OCI-LY3 (cell line): ENCODE measurements at regions not wholly inside any gene's neighbourhood (a gene's known extent, or its start where the extent isn't known, plus 50 kb on each side); places are given as distances from the start of the nearest gene placed in this dataset.

Source experiments
- H2AFZ ChIP-seq: fragments of 200-600, 300-600 bp; shearing (Covaris generic); 2 replicates; pipeline ENCODE4 v1.6.0; 2014; ENCODE audit warnings: antibody characterized with exemption, low read depth, low read length
- H3K27ac ChIP-seq: fragments of 200-600, 300-600 bp; sonication (generic); 2 replicates; pipeline ENCODE4 v1.5.1; 2014; ENCODE audit warnings: mild to moderate bottlenecking, low read length, moderate library complexity, mixed read lengths
- H3K27me3 ChIP-seq: fragments of 200-600, 300-600 bp; sonication (generic); 2 replicates; pipeline ENCODE4 v1.6.1; 2014; ENCODE audit warnings: low read depth, low read length, mixed read lengths
- H3K36me3 ChIP-seq: fragments of 200-600, 300-600 bp; sonication (generic); replicated peaks from 2 replicates; pipeline ENCODE3; 2014; ENCODE audit warnings: low read depth, low read length, mixed read lengths
- H3K4me1 ChIP-seq: fragments of 300-600, 200-600 bp; sonication (generic); 2 replicates; pipeline ENCODE4 v1.6.1; 2014; ENCODE audit warnings: low read length, mixed read lengths
- H3K4me2 ChIP-seq: fragments of 200-600, 300-600 bp; sonication (generic); 2 replicates; pipeline ENCODE4 v1.6.1; 2014; ENCODE audit warnings: low read length, mixed read lengths
- H3K4me3 ChIP-seq: fragments of 300-600, 200-600 bp; sonication (generic); 2 replicates; pipeline ENCODE4 v1.5.1; 2014; ENCODE audit warnings: antibody characterized with exemption, mild to moderate bottlenecking, low read length, moderate library complexity
- H3K79me2 ChIP-seq: fragments of 300-600, 200-600 bp; shearing (Covaris generic); 2 replicates; pipeline ENCODE4 v1.6.1; 2014; ENCODE audit warnings: mild to moderate bottlenecking, low read length, mixed read lengths
- H3K9ac ChIP-seq: fragments of 300-600, 200-600 bp; shearing (Covaris generic); 2 replicates; pipeline ENCODE4 v1.6.0; 2014; ENCODE audit warnings: mild to moderate bottlenecking, low read length, moderate library complexity
- H3K9me3 ChIP-seq: fragments of 200-600, 300-600 bp; shearing (Covaris generic); 2 replicates; pipeline ENCODE4 v1.6.1; 2014; ENCODE audit warnings: low read length, mixed read lengths; ENCODE audit not compliant: insufficient read depth
- H4K20me1 ChIP-seq: fragments of 200-600, 300-600 bp; sonication (generic); 2 replicates; pipeline ENCODE4 v1.6.1; 2016; ENCODE audit warnings: low read length, mixed read lengths; ENCODE audit not compliant: insufficient read depth
- CTCF ChIP-seq: fragments of 200-600, 300-600 bp; sonication (generic); IDR thresholded peaks from 2 replicates; pipeline ENCODE4 v1.5.1; 2014; ENCODE audit warnings: antibody characterized with exemption, low read length, low read depth
- EZH2phosphoT487 ChIP-seq: fragments of 200-600 bp; shearing (Covaris generic); IDR thresholded peaks from 2 replicates; pipeline ENCODE4 v1.6.1; 2018; ENCODE audit warnings: antibody characterized with exemption, mixed run types, low read depth

DNA sequence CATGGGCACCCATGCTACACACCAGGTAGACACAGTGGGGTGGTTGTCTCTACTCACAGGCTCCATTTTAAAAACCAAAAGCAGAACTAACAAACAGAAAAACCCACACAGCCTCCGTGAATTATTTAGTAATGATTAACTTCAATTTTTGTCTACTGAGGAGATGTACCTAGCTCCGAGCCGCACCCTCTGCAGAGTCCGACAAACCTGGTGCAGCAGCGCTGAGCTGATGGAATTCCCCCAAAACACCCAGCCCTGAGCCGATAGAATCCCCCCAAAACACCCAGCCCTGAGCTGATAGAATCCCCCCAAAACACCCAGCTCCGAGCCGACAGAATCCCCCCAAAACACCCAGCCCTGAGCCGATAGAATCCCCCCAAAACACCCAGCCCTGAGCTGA is 927.0 kb downstream of the BRD1 start:
- no peaks in the 10 kb centered on the region for H3K4me1 ChIP-seq
- H2AFZ ChIP-seq: no peak overlapping the region
- no peaks in the 10 kb centered on the region for H3K79me2 ChIP-seq
- H3K36me3 ChIP-seq: no peaks in the 10 kb centered on the region
- no peak overlapping the region for H3K4me3 ChIP-seq
- H3K4me2 ChIP-seq: no peak overlapping the region
- H4K20me1 ChIP-seq: no peaks in the 10 kb centered on the region
- TF ChIP-seq EZH2phosphoT487 (no peak), CTCF (no peak)
- H3K9ac ChIP-seq: no peak overlapping the region
- no peak overlapping the region for H3K27ac ChIP-seq
- no peaks in the 10 kb centered on the region for H3K27me3 ChIP-seq
- no peaks in the 10 kb centered on the region for H3K9me3 ChIP-seq

DNA sequence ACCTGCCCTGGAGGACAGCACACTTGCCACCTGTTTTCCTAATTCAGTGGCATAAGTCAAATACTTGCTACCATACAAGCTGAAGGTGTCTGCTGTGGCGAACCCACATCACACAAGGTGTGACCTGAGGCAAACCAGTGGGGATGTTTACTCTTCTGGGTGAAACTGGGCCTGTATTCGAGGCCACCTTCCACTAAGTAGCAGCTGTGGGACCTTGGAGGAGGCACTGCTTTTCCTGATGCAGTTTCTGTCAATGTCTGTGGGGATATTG is 927.4 kb downstream of the BRD1 start:
- H3K27ac ChIP-seq: no peak overlapping the region
- H2AFZ ChIP-seq: no peak overlapping the region
- H3K36me3 ChIP-seq: no peaks in the 10 kb centered on the region
- TF ChIP-seq EZH2phosphoT487 (no peak), CTCF (no peak)
- no peak overlapping the region for H3K4me2 ChIP-seq
- no peaks in the 10 kb centered on the region for H3K4me1 ChIP-seq
- no peaks in the 10 kb centered on the region for H3K9me3 ChIP-seq
- H3K9ac ChIP-seq: no peak overlapping the region
- no peaks in the 10 kb centered on the region for H3K79me2 ChIP-seq
- no peaks in the 10 kb centered on the region for H3K27me3 ChIP-seq
- no peaks in the 10 kb centered on the region for H4K20me1 ChIP-seq
- H3K4me3 ChIP-seq: no peak overlapping the region

- no peak overlapping the region for H3K4me2 ChIP-seq
- H3K36me3 ChIP-seq: no peaks in the 10 kb centered on the region
- H3K27me3 ChIP-seq: no peaks in the 10 kb centered on the region
- no peak overlapping the region for H3K9ac ChIP-seq
- no peak overlapping the region for H3K4me3 ChIP-seq
- no peak for TF ChIP-seq CTCF
- no peak overlapping the region for H2AFZ ChIP-seq
- no peaks in the 10 kb centered on the region for H3K4me1 ChIP-seq
- no peaks in the 10 kb centered on the region for H3K9me3 ChIP-seq
- H4K20me1 ChIP-seq: no peaks in the 10 kb centered on the region
- no peak overlapping the region for H3K27ac ChIP-seq
- no peaks in the 10 kb centered on the region for H3K79me2 ChIP-seq
Measured at GRCh38 chr22:48899523-48900326, 927.9 kb downstream of the BRD1 start.

- no peak overlapping the region for H3K9ac ChIP-seq
- H3K36me3 ChIP-seq: no peaks in the 10 kb centered on the region
- no peaks in the 10 kb centered on the region for H3K9me3 ChIP-seq
- TF ChIP-seq CTCF: no peak
- TF ChIP-seq EZH2phosphoT487: no peak
- no peaks in the 10 kb centered on the region for H3K79me2 ChIP-seq
- no peak overlapping the region for H3K4me3 ChIP-seq
- H3K27me3 ChIP-seq: no peaks in the 10 kb centered on the region
- no peaks in the 10 kb centered on the region for H3K4me1 ChIP-seq
- H3K4me2 ChIP-seq: no peak overlapping the region
- no peak overlapping the region for H2AFZ ChIP-seq
- no peaks in the 10 kb centered on the region for H4K20me1 ChIP-seq
- no peak overlapping the region for H3K27ac ChIP-seq
Measured at GRCh38 chr22:48898524-48899250, 929.0 kb downstream of the BRD1 start.
